GM12878 (cell line): ENCODE measurements at regions not wholly inside any gene's neighbourhood (a gene's known extent, or its start where the extent isn't known, plus 50 kb on each side); places are given as distances from the start of the nearest gene placed in this dataset.

ENCODE experiments used
- ATAC-seq: fragments of 200-7000 bp; cut with Tn5 transposase; 3 replicates; pipeline ENCODE4 v1.9.1; 2020; ENCODE audit warnings: mild to moderate bottlenecking, moderate library complexity
- BruUV-seq: library from RNA; stranded (reverse); fragments of 400-500 nt; replicated peaks from 2 replicates; lab custom pipeline; 2021; lab: Mats Ljungman, UMichigan
- CTCF ChIA-PET: fragments of 300-600 bp; sonication (Branson Sonifier 250); formaldehyde crosslinking; extraction: SDS; loops from one replicate; lab custom pipeline; 2021; ENCODE audit warnings: inconsistent platforms; lab: Yijun Ruan, JAX
- POLR2A ChIA-PET: fragments of 350-600 bp; formaldehyde crosslinking; extraction: SDS; loops from one replicate; lab custom pipeline; 2021; ENCODE audit warnings: inconsistent platforms; lab: Charles Lee
- RAD21 ChIA-PET: fragments of 300-600 bp; sonication (Branson Sonifier 250); formaldehyde crosslinking; loops from one replicate; lab custom pipeline; 2023; ENCODE audit warnings: antibody characterized with exemption; ENCODE audit not compliant: unreplicated experiment; lab: Charles Lee
- SMC1A ChIA-PET: fragments of 300-600 bp; sonication (Branson Sonifier 250); formaldehyde crosslinking; loops from one replicate; lab custom pipeline; 2023; ENCODE audit not compliant: unreplicated experiment, uncharacterized antibody; lab: Charles Lee
- DNase-seq: peaks from one replicate; pipeline ENCODE4 v3.0.0-alpha.2; 2011; ENCODE audit warnings: low read depth, low spot score
- FAIRE-seq: peaks from 3 replicates; lab custom pipeline; 2011; peaks lifted over from hg19 to GRCh38; lab: Jason Lieb, UNC
- H2AFZ ChIP-seq: 2 replicates; pipeline ENCODE4 v1.6.0; 2011; ENCODE audit warnings: low read depth, low read length, control low read depth; ENCODE audit not compliant: control insufficient read depth
- H3K27ac ChIP-seq: 2 replicates; pipeline ENCODE4 v1.5.1; 2011; ENCODE audit warnings: control low read depth; ENCODE audit not compliant: control insufficient read depth, insufficient read depth
- H3K27me3 ChIP-seq, 2 experiments: replicated peaks in 1 of 2; 2 replicates each; pipeline versions ENCODE4 v1.6.0 to v1.6.1; 2011; ENCODE audit warnings: low read length in 1 of 2; ENCODE audit not compliant: control insufficient read depth in 2 of 2, insufficient read depth in 2 of 2
- H3K36me3 ChIP-seq, 2 experiments: 2 replicates each; pipeline ENCODE4 v1.5.1; 2011; ENCODE audit warnings: low read length in 1 of 2; ENCODE audit not compliant: control insufficient read depth in 2 of 2, insufficient read depth in 2 of 2
- H3K4me1 ChIP-seq: 2 replicates; pipeline ENCODE4 v1.6.1; 2011; ENCODE audit warnings: mild to moderate bottlenecking, low read length, moderate library complexity, mixed read lengths; ENCODE audit not compliant: control insufficient read depth, insufficient read depth
- H3K4me2 ChIP-seq: 2 replicates; pipeline ENCODE4 v1.6.0; 2011; ENCODE audit warnings: control low read depth; ENCODE audit not compliant: control insufficient read depth, insufficient read depth
- H3K4me3 ChIP-seq: fragments of 200-600 bp; sonication (generic); 2 replicates; pipeline ENCODE4 v1.5.1; 2016
- H3K79me2 ChIP-seq: 2 replicates; pipeline ENCODE4 v1.6.0; 2011; ENCODE audit warnings: low read length; ENCODE audit not compliant: control insufficient read depth, insufficient read depth
- H3K9ac ChIP-seq: 2 replicates; pipeline ENCODE4 v1.8.0; 2011; ENCODE audit warnings: low read length, control low read depth, mixed read lengths; ENCODE audit not compliant: control insufficient read depth, insufficient read depth
- H3K9me3 ChIP-seq: replicated peaks from 3 replicates; pipeline ENCODE4 v1.5.1; 2011; ENCODE audit warnings: mild to moderate bottlenecking, low read length; ENCODE audit not compliant: control insufficient read depth, insufficient read depth
- H4K20me1 ChIP-seq: 2 replicates; pipeline ENCODE4 v1.6.0; 2011; ENCODE audit not compliant: control insufficient read depth, insufficient read depth
- ATF2 ChIP-seq: IDR thresholded peaks from 2 replicates; pipeline ENCODE4 v1.6.1; 2012; ENCODE audit warnings: low read length, inconsistent platforms
- BCLAF1 ChIP-seq: fragments of 450-650 bp; IDR thresholded peaks from 2 replicates; pipeline ENCODE4 v1.6.1; 2017; ENCODE audit warnings: antibody characterized with exemption, mild to moderate bottlenecking, moderate library complexity
- IKZF2 ChIP-seq, 2 experiments: fragments of 450-650 bp; IDR thresholded peaks; 2 replicates each; pipeline ENCODE4 v1.6.1; 2017; ENCODE audit warnings: mild to moderate bottlenecking in 2 of 2, moderate library complexity in 2 of 2
- MTA2 ChIP-seq: fragments of 450-650 bp; IDR thresholded peaks from 2 replicates; pipeline ENCODE4 v1.6.1; 2016; ENCODE audit warnings: low read depth, mild to moderate bottlenecking, moderate library complexity
- MTA3 ChIP-seq: IDR thresholded peaks from 2 replicates; pipeline ENCODE4 v1.6.1; 2012; ENCODE audit warnings: low read length, inconsistent platforms, borderline replicate concordance
- NFYB ChIP-seq: IDR thresholded peaks from 2 replicates; pipeline ENCODE4 v1.6.1; 2011; ENCODE audit warnings: low read depth, mild to moderate bottlenecking, low read length, improper control_type of control experiment, moderate library complexity; ENCODE audit not compliant: insufficient read depth
- PKNOX1 ChIP-seq: fragments of 450-650 bp; IDR thresholded peaks from 2 replicates; pipeline ENCODE4 v1.6.1; 2016; ENCODE audit warnings: mild to moderate bottlenecking
- POLR2AphosphoS2 ChIP-seq: IDR thresholded peaks from 2 replicates; pipeline ENCODE4 v1.6.1; 2011; ENCODE audit warnings: low read depth, mild to moderate bottlenecking, low read length, improper control_type of control experiment, moderate library complexity
- SKIL ChIP-seq: fragments of 450-650 bp; IDR thresholded peaks from 2 replicates; pipeline ENCODE4 v1.6.1; 2017; ENCODE audit warnings: mild to moderate bottlenecking, low read depth, inconsistent platforms; ENCODE audit not compliant: poor library complexity, severe bottlenecking
- SMC3 ChIP-seq: IDR thresholded peaks from 2 replicates; pipeline ENCODE4 v1.6.1; 2011; ENCODE audit warnings: low read length, improper control_type of control experiment, borderline replicate concordance
- SRF ChIP-seq, 2 experiments: IDR thresholded peaks; 2 replicates each; pipeline ENCODE4 v1.6.1; 2011; ENCODE audit warnings: low read depth in 2 of 2, low read length in 2 of 2, mild to moderate bottlenecking in 1 of 2, moderate library complexity in 1 of 2
- ZNF274 ChIP-seq: IDR thresholded peaks from one replicate; pipeline ENCODE4 v1.8.0; 2011; ENCODE audit not compliant: insufficient read length, insufficient read depth
- ZNF687 ChIP-seq: fragments of 450-650 bp; IDR thresholded peaks from 2 replicates; pipeline ENCODE4 v1.6.1; 2017; ENCODE audit warnings: mild to moderate bottlenecking, moderate library complexity
- WGBS: methylation state at CpG from one replicate; pipeline ENCODE4 v1.1.6; 2016; ENCODE audit warnings: low lambda C conversion rate; ENCODE audit not compliant: insufficient replicate concordance, insufficient coverage; ENCODE audit errors: missing lambda C conversion rate; 5-methylcytosine and 5-hydroxymethylcytosine counted together
- in situ Hi-C: fragments of 300-500 bp; cut with MboI; formaldehyde crosslinking; loops from 9 replicates; pipeline ENCODE4 v1.14.3; 2018; ENCODE audit warnings: mixed read lengths
- intact Hi-C: fragments of 100-400 bp; cut with micrococcal nuclease; formaldehyde crosslinking; loops from one replicate; pipeline ENCODE4 v1.14.2; 2022; ENCODE audit not compliant: unreplicated experiment

- no peaks in the 10 kb centered on the region for H3K4me1 ChIP-seq
- no peak overlapping the region for H3K4me2 ChIP-seq
- H2AFZ ChIP-seq = no peak overlapping the region
- no TSS peak for BruUV-seq
- no peaks in the 10 kb centered on the region; a peak in 1 of 4 replicates for H3K27me3 ChIP-seq
- POLR2A ChIA-PET = no interaction called here
- H3K27ac ChIP-seq = no peak overlapping the region
- no peaks in the 10 kb centered on the region for H4K20me1 ChIP-seq
- intact Hi-C loops = no loop called here
- SMC1A ChIA-PET = interaction anchor here (1.2 kb wide), 2 partner anchors 11 to 30 kb away, joined by 3 to 4 read pairs; no protein-coding TSS in a partner anchor
- 52% methylated on average over 3 of the region's 3 CpGs for WGBS
- DNase-seq = no peak
- H3K9ac ChIP-seq = no peak overlapping the region
- H3K9me3 ChIP-seq = no peaks in the 10 kb centered on the region
- no peak for ATAC-seq
- no peak overlapping the region for H3K4me3 ChIP-seq
- H3K79me2 ChIP-seq = no peaks in the 10 kb centered on the region
- CTCF ChIA-PET = no interaction called here
- in situ Hi-C loops = no loop called here
- H3K36me3 ChIP-seq = no peaks in the 10 kb centered on the region
- no peak for FAIRE-seq
- RAD21 ChIA-PET = no interaction called here
- TF ChIP-seq ZNF274 = no peak
- no peak for TF ChIP-seq BCLAF1
- no peak for TF ChIP-seq MTA2
- TF ChIP-seq POLR2AphosphoS2 = no peak
- TF ChIP-seq IKZF2 (IDR thresholded peaks at IDR 0.05) = no peak
- TF ChIP-seq ATF2 = no peak
- no peak for TF ChIP-seq SRF (IDR thresholded peaks at IDR 0.05; ENCODE audit: low read depth in 2 of 2, low read length in 2 of 2)
- TF ChIP-seq SKIL = no peak
- no peak for TF ChIP-seq NFYB
- no peak for TF ChIP-seq SMC3
- TF ChIP-seq ZNF687 = no peak
- TF ChIP-seq PKNOX1 = no peak
- TF ChIP-seq MTA3 = no peak
Measured at GRCh38 chr5:107217721-107218130, 453.0 kb downstream of the EFNA5 start.
